VCaP (cell line): ENCODE measurements at regions not wholly inside any gene's neighbourhood (a gene's known extent, or its start where the extent isn't known, plus 50 kb on each side); places are given as distances from the start of the nearest gene placed in this dataset.

ENCODE experiments used
- H3K27ac ChIP-seq: fragments of 450-650 bp; 2 replicates; pipeline ENCODE4 v1.5.1; 2017
- TF ChIP-seq, protein P1 (sequence below): fragments of 450-650 bp; conservative IDR thresholded peaks from 2 replicates; pipeline ENCODE4 v1.5.1; 2017; ENCODE audit warnings: mild to moderate bottlenecking, moderate library complexity

DNA sequence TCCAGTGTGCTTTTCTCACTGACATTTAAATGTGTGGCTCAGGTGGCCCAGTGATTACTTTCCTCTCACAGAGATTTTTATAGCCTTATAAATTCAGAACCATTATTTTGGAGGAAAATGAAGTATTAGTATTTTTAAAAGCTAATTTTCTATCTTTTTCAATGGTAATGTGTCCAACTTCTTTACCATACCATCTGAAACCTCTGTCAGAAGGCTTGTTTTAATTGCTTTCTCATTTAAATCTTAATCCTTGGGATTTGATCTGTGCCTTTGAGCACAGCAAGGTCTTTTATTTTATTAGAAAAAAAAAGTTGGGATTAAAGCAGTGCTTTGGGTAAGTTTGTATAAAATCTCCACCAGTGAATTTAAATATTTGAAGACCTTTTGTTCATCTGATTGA is 452.3 kb upstream of the RAG2 start:
- no peak overlapping the region for H3K27ac ChIP-seq

DNA sequence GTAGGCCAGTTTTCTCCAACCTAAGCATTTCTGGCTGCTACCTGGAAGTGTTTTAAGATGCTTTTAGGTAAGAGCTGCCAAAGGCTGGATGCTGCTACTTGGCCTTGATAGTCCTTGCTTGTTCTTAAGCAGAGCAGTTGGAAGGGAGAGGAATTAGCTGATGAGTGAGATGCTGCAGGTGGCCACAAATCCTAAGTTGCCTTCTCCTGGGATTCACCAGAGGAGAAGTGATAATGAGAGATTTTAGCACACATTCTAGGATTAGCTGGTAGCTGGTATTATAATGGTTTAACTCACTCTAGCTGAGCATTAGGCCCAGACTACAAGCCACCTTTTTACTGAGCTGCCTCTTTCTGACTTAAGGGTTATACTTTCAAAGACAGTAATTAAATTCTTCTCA is 442.9 kb upstream of the RAG2 start:
- no peak overlapping the region for H3K27ac ChIP-seq
- TF ChIP-seq, protein P1, sequence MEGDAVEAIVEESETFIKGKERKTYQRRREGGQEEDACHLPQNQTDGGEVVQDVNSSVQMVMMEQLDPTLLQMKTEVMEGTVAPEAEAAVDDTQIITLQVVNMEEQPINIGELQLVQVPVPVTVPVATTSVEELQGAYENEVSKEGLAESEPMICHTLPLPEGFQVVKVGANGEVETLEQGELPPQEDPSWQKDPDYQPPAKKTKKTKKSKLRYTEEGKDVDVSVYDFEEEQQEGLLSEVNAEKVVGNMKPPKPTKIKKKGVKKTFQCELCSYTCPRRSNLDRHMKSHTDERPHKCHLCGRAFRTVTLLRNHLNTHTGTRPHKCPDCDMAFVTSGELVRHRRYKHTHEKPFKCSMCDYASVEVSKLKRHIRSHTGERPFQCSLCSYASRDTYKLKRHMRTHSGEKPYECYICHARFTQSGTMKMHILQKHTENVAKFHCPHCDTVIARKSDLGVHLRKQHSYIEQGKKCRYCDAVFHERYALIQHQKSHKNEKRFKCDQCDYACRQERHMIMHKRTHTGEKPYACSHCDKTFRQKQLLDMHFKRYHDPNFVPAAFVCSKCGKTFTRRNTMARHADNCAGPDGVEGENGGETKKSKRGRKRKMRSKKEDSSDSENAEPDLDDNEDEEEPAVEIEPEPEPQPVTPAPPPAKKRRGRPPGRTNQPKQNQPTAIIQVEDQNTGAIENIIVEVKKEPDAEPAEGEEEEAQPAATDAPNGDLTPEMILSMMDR: no peak

More for the DNA sequence above, 452.3 kb upstream of the RAG2 start:
- TF ChIP-seq, protein P1: no peak

DNA sequence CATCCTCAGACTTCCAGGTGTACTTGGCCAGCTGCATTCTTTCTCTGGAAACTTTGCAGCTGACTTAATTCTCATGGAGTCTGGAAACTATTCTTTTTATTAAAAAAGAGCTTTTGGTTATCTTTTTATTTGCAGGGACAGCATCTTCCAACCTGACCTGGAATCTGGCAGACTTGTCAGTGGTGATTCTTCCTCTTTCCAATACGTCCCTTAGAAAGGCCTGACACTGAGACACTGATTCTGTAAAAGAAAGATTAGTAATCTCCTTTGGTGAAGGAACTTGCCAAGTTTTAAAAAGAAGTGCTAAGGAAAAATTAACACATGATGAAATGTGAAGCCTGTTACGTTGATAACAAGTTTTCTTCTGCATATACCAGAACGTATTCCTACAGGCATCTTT is 440.9 kb upstream of the RAG2 start:
- no peak overlapping the region for H3K27ac ChIP-seq
- TF ChIP-seq, protein P1: no peak

DNA sequence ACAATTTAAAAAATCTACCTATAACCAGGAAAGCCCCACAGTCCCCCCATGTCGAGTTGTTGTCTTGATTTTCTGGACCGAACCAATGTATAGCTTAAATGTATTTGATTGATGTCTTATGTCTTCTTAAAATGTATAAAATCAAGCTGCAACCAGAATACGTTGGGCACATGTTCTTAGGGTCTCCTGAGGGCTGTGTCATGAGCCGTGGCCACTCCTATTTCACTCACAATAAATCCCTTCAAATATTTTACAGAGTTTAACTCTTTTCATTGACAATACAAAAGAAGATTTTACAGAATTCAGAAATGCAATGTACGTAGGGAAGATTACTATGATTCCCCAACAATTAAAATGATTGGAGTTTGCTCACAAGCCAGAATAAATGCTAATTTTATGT is 428.7 kb upstream of the RAG2 start:
- no peak overlapping the region for H3K27ac ChIP-seq
- TF ChIP-seq, protein P1: no peak

DNA sequence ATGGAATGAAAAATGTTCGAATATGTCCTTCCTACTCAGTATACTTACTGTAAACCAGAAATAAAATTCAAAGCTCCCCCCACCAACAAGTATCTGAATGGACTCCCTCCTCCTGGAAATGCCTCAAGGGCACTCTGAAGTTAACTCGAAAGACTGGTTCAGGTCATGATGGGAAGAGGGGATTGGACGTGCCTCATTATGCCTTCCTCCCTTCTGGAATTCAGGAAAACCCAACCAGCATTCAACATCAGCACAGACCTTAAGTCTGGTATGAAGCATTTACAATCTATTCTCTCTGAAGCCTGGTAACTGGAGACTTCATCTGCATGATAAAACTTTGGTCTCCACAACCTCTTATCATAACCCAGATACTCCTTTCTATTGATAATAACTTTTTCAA is 428.3 kb upstream of the RAG2 start:
- TF ChIP-seq, protein P1: no peak
- H3K27ac ChIP-seq: no peak overlapping the region

DNA sequence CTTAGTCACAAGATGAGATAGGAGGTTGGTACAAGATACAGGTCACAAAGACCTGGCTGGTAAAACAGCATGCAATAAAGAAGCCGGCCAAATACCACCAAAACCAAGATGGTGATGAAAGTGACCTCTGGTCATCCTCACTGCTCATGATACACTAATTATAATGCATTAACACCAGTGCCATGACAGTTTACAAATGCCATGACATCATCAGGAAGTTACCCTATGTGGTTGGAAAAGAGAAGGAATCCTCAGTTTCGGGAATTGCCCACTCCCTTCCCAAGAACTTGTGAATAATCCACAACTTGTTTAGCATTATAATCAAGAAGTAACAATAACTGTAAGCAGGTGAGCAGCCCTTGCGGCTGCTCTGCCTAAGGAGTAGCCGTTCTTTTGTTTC is 408.5 kb upstream of the RAG2 start:
- H3K27ac ChIP-seq: no peak overlapping the region
- TF ChIP-seq, protein P1: no peak

DNA sequence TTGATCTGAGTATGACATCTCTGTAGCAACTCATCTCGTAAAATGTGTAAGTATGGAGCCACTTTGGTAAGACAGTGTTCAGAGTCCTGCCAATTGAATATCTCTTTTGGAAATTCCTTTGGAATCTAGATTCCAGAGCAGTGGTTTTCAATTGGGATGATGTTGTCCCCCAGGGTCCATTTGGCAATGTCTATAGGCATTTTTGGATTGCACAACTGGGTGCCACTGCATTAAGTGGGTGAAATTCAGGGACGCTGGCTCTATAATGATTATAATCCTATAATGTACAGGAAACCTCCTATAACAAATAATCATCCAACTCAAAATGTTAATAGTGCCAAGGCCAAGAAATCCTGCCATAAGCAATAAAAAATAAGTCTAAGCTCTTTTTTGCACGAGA is 404.8 kb upstream of the RAG2 start:
- TF ChIP-seq, protein P1: no peak
- H3K27ac ChIP-seq: no peak overlapping the region

DNA sequence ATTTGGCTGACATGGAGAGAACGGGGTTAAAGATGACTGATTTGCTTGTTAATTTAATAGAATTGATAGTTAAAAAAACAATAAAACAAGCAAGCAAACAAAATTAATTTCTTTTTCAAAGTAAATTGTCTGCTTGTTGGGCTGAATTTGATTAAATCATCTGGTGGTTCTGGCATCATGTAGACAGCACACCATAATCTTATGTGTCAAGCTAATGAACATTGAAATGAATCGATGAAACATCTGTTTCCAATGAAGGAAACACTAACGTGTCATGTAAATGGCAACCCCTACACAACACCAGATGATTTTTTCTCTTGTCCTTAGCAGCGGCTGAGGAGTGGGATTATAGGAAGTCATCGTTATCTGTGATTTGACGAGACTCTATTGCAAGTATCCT is 399.6 kb upstream of the RAG2 start:
- TF ChIP-seq, protein P1: no peak
- H3K27ac ChIP-seq: no peak overlapping the region
